HG02943 (cell line): ENCODE measurements at regions not wholly inside any gene's neighbourhood (a gene's known extent, or its start where the extent isn't known, plus 50 kb on each side); places are given as distances from the start of the nearest gene placed in this dataset.
"Not testable (repeated sequence)": the region's sequence is repeated elsewhere in the genome, so short reads cannot be mapped to it uniquely, and the experiment has no call there.

Source experiments
- ATAC-seq: cut with Tn5 transposase; IDR thresholded peaks from one replicate; pipeline ENCODE4 v1.9.1; 2021; ENCODE audit warnings: mild to moderate bottlenecking, low read depth, moderate library complexity; ENCODE audit not compliant: unreplicated experiment

DNA sequence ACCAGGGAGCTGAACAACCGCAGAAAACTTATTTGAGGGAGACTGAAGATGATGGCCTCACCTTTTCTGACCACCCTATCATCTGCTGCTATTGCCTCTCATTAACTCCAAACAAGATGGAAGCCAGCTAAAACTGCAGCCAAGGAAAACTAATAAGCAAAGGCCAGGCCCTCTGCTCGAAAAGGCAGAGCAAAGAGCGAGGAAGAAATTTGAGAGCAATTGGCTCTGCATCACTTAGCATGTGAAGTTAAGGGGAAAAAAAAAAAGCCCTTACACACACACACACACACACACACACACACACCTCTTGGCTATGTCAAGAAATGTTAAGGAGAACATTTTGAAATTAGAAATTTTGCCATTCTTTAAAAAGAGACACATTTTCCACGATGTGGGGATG is 228.1 kb upstream of the CYLC2 start:
- no peak for ATAC-seq

DNA sequence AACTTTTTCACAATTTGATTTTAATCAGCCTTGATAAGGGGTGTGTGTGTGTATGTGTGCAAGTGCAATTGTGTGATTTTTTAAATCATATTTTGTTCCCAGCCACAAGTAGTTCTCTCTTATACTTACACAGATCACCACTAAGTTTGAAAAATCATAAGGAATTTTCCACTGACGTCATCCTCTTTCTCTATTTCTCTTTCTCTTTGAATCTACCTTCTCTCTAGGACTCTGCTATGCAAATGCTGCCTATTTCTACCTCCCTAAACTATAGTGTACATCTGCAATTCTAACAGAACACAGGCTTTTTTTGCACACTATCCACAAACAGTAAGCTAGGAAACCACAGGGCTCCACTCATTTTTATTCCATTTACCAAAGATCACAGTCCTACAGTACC is 254.6 kb upstream of the CYLC2 start:
- ATAC-seq: no peak

DNA sequence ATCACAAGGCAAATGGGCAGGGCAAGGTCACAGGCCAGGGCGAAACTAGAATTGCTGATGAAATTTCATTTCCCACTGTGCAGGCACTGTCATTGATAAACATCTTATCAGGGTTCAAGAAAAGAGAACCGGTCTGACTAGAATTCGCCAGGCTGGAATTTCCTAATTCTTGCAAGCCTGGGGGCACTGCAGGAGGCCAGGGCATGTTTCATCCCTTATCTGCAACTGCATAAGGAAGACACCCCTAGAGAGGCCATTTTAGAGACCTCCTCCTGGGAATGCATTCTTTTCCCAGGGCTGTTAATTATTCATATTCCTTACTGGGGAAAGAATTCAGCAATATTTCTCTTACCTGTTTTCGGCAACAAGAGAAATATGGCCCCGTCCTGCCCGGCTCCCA is 266.2 kb upstream of the CYLC2 start:
- ATAC-seq: no peak

DNA sequence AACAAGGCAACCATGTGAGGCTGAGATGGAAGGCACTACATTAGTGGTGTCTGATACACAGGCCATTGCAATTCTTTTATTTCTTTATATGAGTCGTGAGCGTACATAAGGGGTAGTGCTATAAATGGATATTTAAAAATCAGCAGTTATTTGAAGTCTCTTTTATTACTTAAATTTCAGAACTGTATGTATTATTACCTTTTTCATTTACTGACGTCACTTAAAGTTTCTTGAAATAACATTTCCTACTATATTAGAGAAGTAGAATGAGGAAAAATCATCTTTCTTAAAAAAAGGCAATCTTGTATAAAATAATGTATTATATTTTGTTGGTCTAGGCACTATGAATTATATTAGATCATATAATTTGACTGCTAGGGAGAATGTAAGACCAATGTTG is 280.9 kb upstream of the CYLC2 start:
- no peak for ATAC-seq

DNA sequence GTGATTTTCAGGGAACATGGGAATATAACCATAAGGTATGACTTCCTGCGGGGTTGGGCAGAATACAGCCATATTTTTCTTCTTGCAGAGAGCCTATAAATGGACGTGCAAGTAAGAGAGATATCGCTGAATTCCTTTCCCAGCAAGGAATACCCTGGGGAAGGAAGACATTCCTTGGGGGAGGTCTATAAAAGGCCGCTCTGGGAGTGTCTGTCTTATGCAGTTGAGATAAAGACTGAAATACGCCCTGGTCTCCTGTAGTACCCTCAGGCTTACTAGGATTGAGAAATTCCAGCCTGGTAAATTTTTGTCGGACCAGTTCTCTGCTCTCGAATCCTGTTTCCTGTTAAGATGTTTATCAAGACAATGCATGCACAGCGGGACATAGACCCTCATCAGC is 282.2 kb upstream of the CYLC2 start:
- ATAC-seq: not testable (repeated sequence)

DNA sequence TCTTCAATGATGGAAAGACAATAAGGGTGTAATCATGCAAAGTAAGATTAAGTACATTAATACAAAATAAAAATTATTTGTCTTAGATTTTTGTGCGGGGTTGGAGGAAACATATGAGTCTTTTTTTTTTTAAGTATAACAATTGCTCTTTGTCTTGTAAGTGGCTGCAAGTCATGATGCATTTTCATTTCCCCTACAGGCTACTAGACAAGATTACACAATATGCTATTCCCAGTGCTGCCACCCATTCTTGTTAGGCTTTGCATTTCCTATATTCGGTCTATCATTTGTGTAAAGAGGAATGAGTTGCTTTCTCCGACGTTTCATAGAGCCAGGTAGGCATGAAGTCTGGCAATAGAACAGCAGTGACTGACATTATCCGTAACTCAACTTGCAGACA is 294.2 kb upstream of the CYLC2 start:
- ATAC-seq: no peak

DNA sequence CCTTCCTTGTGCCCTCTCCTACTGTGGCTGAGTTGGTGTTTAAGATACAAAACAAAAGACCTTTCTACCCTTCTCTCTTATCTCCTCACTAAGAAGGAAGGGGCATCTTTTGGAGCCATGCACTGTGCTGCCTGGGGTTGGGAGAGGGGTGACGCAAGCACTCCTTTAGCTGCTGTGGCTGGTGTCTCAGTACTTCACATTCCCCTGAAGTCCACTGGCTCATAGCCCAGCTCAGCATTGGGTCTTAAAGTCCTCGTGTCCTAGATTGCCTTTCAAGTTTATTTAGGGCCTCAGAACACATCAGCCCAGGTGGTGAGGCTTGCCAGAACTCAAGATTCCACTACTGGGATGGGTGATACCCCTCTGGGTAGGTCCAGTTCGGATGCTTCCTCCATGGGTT is 325.9 kb upstream of the CYLC2 start:
- no peak for ATAC-seq

DNA sequence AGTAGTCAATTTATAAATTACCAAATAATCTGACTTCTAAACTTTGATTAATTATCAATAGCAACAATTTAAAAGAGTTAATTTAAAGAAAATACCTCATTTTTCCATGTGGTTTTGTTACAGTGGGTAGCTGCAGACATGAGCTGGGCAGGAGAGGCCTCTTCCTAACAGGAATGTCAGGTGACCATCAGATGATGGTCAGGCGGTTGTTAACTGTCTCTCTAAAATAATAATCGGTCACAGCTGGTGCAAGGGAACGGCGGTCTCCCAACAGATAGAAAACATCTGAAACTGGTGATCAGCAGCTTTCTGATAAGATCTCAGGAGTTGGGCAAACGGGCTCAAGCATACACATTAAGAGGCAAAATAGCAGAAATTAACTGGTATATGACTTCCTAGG is 342.7 kb upstream of the CYLC2 start:
- ATAC-seq: no peak

DNA sequence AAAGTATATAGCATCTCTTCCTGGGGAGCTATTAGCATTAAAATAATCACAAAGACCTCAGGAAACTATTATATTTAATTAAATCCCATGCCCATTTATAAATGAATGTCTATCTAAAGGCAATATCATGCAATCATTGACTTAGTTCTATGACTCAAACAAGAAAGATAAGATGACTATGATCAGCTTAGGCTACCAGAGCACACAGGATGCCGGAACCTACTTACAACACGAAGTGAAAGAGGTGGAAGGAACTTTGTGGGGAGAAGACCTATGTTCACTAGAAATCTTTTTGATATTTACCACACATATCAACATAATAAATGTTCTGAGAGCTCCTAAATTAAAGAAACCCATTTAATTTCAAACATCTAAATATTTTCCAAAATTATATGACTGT is 344.2 kb upstream of the CYLC2 start:
- no peak for ATAC-seq

DNA sequence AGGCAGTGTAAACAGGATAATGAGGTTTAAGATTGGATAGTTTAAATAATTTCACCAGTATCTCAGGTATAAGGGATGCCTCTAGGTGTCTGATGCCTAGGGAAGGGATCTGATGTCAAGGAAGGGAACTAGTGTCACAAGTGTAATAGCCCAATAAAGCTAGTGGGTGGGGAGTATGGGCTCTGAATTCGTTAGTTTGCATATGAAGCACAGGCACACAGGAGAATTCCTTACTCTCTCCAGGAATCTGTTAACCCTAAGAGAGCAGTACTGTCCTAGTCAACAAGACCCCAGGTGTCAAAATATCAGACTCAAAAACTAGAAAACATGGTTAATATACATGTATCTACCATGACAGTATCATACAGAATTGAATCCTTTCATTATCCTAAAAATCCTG is 352.5 kb upstream of the CYLC2 start:
- no peak for ATAC-seq

DNA sequence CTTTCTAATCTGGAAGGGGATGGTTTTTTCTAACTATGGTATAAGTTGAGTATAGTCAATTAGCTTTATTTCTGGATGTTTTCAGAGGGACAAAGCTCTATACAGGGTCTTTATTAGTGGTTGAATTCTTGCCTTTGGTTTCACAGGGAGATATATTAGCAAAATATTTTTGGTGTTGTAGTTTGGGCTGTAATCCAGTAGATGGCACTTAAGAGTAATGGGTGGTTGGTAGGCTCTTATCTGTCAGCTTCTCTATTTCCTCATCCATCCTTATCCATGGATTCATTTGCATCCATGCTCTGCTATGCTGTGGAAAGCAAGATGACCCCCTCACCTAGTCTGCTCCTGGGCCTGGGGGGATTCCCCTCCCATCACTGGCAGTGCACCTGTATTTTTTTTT is 363.6 kb upstream of the CYLC2 start:
- ATAC-seq: no peak

DNA sequence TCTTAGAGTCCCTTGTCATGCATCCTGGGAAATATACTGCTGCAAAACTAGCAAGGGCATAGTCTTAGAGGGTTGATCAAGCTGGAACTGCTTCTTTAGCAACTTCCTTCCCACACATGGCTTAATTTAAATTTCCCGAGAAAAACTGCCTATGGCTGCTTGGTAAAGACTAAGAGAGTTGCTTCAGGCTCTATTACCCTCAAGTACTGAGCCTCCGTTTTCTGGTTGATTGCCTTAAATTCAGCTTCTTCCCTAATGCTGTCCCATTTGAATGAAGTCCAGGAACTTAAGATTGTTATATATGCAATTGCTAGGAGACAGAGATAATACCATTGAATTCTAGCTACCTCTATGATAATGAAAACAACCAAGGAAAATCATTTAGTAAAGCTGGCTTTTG is 385.7 kb upstream of the CYLC2 start:
- no peak for ATAC-seq

DNA sequence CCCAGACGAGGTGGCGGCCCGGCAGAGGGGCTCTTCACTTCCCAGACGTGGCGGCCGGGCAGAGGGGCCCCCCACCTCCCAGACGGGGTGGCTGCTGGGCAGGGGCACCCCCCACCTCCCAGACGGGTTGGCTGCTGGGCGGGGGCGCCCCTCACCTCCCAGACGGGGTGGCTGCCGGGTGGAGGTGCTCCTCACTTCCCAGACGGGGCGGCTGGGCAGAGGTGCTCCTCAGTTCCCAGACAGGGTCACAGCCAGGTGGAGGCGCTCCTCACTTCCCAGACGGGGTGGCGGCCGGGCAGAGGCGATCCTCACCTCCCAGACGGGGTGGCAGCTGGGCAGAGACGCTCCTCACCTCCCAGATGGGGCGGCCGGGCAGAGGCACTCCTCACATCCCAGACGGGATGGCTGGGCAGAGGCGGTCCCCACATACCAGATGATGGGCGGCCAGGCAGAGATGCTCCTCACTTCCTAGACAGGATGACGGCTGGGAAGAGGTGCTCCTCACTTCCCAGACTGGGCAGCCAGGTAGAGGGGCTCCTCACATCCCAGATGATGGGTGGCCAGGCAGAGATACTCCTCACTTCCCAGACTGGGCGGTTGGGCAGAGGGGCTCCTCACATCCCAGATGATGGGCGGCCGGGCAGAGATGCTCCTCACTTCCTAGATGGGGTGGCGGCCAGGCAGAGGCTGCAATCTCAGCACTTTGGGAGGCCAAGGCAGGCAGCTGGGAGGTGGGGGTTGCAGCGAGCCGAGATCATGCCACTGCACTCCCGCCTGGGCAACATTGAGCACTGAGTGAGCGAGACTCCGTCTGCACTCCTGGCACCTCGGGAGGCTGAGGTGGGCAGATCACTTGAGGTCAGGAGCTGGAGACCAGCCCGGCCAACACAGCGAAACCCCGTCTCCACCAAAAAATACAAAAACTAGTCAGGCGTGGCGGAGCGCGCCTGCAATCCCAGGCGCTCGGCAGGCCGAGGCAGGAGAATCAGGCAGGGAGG is 391.6 kb upstream of the CYLC2 start:
- not testable (repeated sequence) for ATAC-seq

DNA sequence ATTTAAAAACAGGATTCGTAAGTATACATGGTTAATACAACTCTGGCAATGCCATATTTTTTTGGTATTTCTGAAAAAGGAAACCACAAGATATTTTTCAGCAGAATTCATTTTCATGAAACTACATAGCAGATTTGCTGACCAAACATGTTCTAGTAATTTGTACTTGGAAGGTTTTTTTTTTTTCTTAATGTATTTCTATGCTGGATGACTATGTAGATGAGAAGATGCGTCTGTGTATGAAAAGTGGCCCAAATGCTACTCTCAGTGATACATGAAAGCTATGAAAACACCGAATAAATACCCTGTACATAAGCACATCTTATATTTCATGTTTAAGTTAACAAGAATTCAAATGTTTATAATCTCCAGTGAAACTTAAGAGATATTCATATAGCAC is 400.9 kb upstream of the CYLC2 start:
- no peak for ATAC-seq

DNA sequence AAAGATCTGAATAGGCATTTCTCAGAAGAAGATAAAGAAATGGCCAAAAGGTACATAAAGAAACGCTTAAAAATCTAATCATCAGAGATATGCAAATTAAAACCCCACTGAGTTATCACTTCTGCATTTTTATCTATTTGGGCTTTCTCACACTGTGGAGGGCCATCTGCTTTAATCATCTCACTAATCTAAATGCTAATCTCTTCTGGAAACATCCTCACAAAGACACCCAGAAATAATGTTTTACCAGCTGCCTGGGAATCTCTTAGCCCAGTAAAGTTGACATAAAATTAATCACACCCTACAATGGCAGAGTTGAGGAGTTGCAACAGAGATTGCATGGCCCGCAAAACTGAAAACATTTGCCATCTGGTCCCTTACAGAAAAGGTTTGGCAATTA is 407.9 kb upstream of the CYLC2 start:
- no peak for ATAC-seq

DNA sequence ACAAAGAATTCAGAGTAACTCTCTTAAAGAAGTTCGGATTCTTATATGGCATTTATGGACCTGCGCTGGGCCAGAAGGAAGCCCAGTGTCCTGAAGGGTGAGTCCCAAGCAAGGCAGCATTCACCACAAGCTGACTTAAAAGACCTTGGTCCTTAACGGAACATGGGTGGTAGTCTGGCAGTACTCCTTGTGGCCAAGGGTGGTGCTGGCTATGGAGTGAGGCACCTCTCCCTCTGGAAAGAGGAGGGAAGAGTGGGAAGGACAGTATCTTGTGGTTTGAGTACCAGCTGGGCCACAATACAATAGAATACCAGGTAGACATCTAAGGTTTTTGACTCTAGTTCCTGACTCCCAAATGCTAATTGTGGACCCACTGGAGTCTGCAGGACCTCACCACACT is 425.7 kb upstream of the CYLC2 start:
- ATAC-seq: no peak

DNA sequence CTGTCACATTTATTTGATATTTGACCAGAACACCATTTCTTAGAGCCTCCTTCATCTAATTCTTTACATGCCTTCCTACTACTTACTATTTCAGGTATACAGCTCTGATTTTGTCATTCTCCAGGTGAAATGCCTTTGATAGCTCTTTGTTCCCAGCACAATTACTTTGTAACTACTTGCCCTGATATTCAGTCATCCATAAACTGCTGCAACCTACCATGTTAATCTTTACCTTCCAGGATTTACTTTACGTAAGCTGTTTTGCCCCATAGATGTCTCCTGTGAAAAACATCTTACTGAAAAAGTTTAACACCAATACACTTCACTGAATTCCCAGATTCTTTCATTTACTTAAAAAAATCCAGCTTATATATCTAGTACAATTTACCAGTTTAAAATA is 443.8 kb upstream of the CYLC2 start:
- no peak for ATAC-seq

DNA sequence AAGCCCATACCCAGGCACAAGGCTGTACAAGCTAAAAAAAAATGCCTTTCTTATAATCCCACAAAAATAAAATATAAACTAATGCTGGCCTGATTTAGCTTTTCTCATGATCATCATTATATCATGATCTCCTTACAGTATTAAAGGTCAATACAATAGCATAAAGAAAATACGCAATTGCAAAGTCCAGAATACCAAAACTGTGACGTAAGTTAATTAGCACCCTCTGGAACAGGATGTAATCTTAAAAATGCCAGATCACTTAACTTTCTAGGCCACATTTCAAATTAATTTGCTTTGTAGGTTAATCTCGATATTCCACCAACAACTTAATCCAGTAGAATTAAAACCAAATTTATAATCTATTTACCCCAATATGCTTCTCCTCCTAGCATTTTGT is 444.2 kb upstream of the CYLC2 start:
- ATAC-seq: no peak

DNA sequence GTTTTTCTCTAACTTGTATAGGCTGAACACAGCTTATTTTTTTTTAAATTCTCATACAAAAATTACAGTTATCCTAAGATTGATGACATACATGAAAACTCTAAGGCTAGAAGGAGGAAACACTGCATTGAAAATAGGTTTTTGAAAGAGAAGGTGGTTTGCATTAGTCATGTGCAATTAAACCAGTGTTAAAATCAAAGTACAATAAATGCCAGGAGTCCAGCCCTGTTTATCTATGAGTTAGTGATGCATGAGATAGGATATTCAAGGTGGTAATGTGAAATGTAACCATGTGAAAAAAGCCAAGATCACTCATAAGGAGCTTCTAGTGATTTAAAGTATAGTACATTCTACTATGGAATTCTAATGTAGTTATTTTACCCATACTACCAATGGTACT is 444.9 kb upstream of the CYLC2 start:
- no peak for ATAC-seq

DNA sequence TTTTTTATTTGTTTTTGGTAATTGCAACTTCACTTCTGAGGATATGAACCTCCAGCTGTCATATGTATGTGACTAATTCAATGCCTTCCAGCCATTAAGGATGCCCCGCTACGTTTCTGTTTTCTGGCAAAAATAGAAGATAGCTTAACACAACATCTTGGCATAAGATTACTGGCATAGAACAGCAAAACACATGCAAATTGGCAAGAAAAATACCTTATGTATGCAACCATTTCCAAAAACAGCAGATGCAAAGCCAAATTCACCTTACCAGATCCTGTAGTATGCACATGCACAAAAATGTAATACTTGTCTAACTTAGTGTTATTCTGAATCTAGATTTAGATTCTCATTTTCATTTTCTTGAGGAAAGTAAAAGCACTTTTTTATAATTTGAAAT is 461.1 kb upstream of the CYLC2 start:
- no peak for ATAC-seq

DNA sequence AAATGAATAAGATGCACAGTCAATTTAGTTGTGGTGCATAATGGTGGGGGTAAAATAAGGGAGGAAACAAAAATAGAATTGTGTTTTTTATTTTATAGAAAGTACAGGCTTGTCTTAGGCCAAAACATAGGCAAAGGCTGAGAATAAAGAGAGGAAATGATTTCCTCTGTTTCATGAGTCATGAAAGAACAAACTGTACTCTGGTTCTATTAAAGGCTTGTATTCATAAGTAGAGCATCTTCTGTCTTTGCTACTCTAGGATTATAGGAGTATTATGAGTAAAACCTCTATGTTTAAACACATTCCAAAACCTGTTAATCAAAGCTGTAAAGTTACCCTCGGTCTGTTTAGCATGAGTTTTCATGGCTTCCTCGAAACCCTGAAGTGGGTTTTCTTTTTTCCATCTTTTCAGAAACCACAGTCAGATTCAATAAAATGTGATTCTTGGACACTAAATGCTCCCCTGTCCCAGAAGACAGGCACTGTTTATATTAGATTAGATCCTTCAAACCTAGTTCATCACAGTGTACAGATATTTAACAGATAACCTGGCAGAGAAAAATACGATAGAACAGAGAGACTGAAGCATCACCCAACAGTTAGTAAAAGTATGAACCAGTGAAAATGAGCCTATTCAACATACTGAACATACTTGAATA is 473.9 kb upstream of the CYLC2 start:
- ATAC-seq: no peak

DNA sequence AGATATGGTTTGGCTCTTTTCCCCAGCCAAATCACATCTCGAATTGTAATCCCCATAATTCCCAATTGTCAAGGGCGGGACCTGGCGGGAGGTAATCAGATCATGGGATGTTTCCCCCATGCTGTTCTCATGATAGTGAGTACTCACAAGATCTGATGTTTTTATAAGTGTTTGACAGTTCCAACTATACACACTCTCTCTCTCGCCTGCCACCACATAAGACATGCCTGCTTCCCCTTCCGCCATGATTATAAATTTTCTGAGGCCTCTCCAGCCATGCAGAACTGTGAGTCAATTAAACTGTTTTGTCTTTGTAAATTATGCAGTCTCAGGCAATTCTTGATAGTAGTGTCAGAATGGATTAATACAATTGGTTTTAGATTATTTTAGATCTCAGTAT is 475.7 kb upstream of the CYLC2 start:
- no peak for ATAC-seq
